G401 (cell line): ENCODE measurements at regions not wholly inside any gene's neighbourhood (a gene's known extent, or its start where the extent isn't known, plus 50 kb on each side); places are given as distances from the start of the nearest gene placed in this dataset.
A peak's percentile ranks its signal among the peaks of the same experiment; 100 is the strongest.

Experiments used
- DNase-seq: peaks from one replicate; pipeline ENCODE4 v3.0.0-alpha.2; 2015; ENCODE audit warnings: low spot score
- in situ Hi-C: cut with HindIII; loops from 2 replicates; pipeline ENCODE4 v1.10.0; 2016; ENCODE audit warnings: low sequenced_read_pairs, mixed read lengths

- in situ Hi-C loops, result no loop called here
- no peak for DNase-seq
These were observed 480.9 kb upstream of the MARCKS start for GRCh38 chr6:113375950-113376846.

DNA sequence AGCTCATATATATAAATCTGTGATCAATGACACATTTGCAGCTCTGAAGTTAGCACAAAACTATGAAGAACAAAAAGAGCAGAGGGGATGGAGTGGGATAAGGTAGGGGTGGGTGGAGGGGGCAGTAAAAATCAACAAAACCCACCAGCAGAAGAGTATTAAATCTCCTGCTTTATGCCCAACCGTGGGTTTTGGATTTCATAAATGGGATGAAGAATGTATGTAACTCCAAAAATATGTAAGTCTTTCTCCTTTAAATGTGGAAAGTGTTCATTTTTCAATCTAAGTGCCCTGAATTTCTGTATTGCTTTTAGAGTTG lies 480.3 kb upstream of the MARCKS start:
- in situ Hi-C loops, result no loop called here

DNA sequence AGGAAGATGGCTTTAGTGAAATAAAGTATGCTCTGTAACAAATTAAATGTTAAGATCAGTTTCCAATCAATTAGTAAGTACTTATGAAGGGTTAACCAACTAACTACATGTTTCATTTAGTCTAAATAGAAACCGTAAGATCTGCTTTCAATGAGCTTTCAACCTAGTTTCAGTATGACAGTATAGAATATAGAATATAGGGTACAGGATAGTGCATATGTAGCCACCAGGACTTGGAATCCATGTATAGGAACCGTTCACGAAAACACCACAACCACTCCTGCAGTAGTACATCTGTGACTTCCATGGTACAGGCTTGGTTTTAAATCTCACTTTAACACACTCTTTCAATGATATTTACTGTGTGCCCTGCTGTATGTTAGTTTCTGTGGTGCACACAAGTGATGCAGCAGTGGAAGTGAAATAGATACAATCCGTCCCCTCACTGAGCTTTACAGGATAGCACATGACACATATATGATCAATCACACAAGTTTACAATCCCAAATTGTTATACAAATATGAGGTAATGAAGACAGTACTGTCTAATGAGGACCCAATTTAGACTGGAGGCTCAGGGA lies 479.7 kb upstream of the MARCKS start:
- in situ Hi-C loops, result no loop called here
- DNase-seq, result no peak

More for the DNA sequence above, 480.3 kb upstream of the MARCKS start:
- no peak for DNase-seq

DNA sequence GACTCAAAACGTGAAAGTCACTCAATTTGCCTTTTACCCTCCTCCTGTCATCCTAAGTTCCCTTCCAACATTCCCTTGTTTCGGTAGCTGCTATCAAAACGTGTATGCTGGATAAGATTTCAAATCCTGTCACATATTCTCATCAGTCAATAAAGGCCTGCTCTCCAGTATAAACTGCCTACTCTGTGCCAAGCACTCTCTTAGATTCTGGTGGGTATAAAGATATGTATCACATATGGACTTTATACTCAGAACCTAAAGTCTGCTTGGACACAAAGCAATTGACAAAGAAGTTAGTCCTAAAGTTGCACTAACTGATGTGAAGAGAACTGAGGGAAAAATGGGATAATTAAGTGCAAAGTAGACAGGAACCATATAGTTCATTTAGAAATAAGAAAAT lies 476.6 kb upstream of the MARCKS start:
- no peak for DNase-seq
- in situ Hi-C loops, result no loop called here

DNA sequence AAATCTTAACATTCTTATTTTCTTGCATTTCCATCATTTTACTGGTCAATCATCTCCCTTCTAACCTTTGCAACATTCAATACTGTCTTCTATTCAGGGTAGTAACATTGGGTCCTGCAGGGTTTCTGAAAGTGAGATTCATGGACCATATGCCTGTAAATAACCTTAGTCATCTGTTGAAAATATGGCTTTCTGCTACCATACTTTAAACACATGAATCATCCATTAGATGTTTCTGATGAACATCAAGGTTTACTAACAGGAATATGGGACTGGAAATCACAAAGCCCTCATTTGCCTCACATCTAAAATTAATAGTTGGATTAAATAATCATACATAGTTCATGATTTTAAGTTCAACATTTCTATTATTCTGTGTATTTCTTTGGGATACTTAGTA lies 475.9 kb upstream of the MARCKS start:
- in situ Hi-C loops, result no loop called here
- DNase-seq, result no peak

- in situ Hi-C loops, result no loop called here
- peak; percentile 85 for DNase-seq
These were observed 475.2 kb upstream of the MARCKS start for GRCh38 chr6:113381959-113382358.

DNA sequence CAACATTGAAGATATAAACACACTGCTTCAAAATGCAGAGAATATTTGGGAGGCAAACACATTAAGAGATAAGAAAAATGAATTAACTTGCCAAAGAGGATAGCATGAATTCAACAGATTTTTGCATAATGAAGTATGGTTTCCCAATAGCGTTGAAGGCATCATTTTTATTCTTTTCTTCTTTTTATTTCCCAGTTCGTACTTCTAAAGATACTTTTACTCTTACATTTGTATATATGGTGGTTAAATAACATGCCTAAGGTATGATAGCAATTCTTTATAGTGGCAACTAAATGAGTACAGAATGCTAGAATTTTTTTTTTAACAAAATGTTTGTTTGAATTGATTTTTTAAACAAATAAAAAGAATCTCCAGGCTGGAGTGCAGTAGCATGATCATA lies 473.4 kb upstream of the MARCKS start:
- no peak for DNase-seq
- in situ Hi-C loops, result no loop called here

DNA sequence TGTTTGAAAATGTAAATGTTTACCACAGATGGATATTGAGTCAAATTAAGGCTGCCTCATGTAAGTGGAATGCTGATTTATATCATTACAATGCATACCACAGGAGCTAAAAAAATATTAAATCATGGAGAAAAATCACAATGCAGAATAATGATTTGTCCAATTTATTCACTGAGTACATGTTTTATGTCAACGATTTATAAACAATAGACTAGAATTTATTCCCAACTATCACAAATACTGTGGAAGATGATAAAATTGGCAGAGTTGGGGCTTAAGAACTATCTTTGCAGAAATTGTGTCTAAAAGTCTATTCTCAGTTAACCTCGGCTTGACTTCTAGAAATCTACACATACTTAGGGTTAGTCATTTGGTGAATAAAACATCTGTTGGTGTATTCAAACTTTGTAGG lies 472.1 kb upstream of the MARCKS start:
- DNase-seq, result no peak
- in situ Hi-C loops, result no loop called here

DNA sequence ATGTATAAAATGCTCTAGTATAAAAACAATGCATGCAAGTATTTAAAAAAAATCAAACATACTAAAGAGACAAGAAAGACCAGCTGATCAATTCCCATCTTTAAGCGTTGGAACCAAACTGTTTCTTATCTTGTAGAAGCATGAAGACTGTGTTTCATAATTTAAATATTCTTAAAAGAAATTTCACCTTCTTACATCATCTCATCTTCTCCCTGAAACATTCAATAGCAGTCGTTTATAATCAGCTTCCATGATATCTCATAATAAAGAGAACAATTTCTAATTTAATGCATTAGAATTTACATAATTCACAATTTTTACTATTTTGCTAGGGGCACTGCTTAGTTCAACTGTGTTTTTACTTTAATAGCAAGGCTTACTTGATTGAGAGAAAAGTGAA lies 468.1 kb upstream of the MARCKS start:
- in situ Hi-C loops, result no loop called here
- no peak for DNase-seq

GRCh38 chr6:113392551-113393055 lies 464.5 kb upstream of the MARCKS start:
- in situ Hi-C loops, result no loop called here
- no peak for DNase-seq

- DNase-seq, result no peak
- in situ Hi-C loops, result no loop called here
These were observed 462.9 kb upstream of the MARCKS start for GRCh38 chr6:113394216-113394615.

- no peak for DNase-seq
- in situ Hi-C loops, result no loop called here
These were observed 462.4 kb upstream of the MARCKS start for GRCh38 chr6:113394729-113395128.

- no peak for DNase-seq
- in situ Hi-C loops, result no loop called here
These were observed 460.4 kb upstream of the MARCKS start for GRCh38 chr6:113396730-113397129.

GRCh38 chr6:113397236-113397635 lies 459.9 kb upstream of the MARCKS start:
- in situ Hi-C loops, result no loop called here
- DNase-seq, result no peak

- in situ Hi-C loops, result no loop called here
These were observed 455.9 kb upstream of the MARCKS start for GRCh38 chr6:113401231-113401630.

GRCh38 chr6:113402544-113402943 lies 454.6 kb upstream of the MARCKS start:
- in situ Hi-C loops, result no loop called here
- peak; percentile 40 for DNase-seq

More at GRCh38 chr6:113401231-113401630, 455.9 kb upstream of the MARCKS start:
- DNase-seq, result no peak

GRCh38 chr6:113403966-113404595 lies 453.1 kb upstream of the MARCKS start:
- no peak for DNase-seq
- in situ Hi-C loops, result no loop called here

GRCh38 chr6:113405326-113406047 lies 451.7 kb upstream of the MARCKS start:
- DNase-seq, result no peak
- in situ Hi-C loops, result no loop called here

GRCh38 chr6:113406048-113406695 lies 451.0 kb upstream of the MARCKS start:
- in situ Hi-C loops, result no loop called here
- DNase-seq, result no peak
